ENCODE measurements at regions not wholly inside any gene's neighbourhood (a gene's known extent, or its start where the extent isn't known, plus 50 kb on each side); places are given as distances from the start of the nearest gene placed in this dataset.
"Not testable (repeated sequence)": the region's sequence is repeated elsewhere in the genome, so short reads cannot be mapped to it uniquely, and the experiment has no call there.

- CTCF ChIA-PET: no interaction called here
- POLR2A ChIA-PET: no interaction called here
Measured at GRCh38 chr17:72175787-72176515, 55.1 kb downstream of the SOX9 start.

- CTCF ChIA-PET: no interaction called here
- POLR2A ChIA-PET: no interaction called here
Measured at GRCh38 chr17:72176516-72176851, 55.7 kb downstream of the SOX9 start.

GRCh38 chr17:72176951-72177660, 56.3 kb downstream of the SOX9 start:
- CTCF ChIA-PET: no interaction called here
- POLR2A ChIA-PET: no interaction called here

- ChIA-PET CTCF (no interaction called here), POLR2A (no interaction called here)
Measured at GRCh38 chr17:72177738-72178137, 56.9 kb downstream of the SOX9 start.

- POLR2A ChIA-PET: no interaction called here
- CTCF ChIA-PET: interaction anchor here (0.7 kb wide), 1 partner anchor 11 kb away, joined by 3 read pairs; no protein-coding TSS in a partner anchor
Measured at GRCh38 chr17:72182371-72182873, 61.6 kb downstream of the SOX9 start.

- POLR2A ChIA-PET: no interaction called here
- CTCF ChIA-PET: no interaction called here
Measured at GRCh38 chr17:72183194-72183685, 62.4 kb downstream of the SOX9 start.

GRCh38 chr17:72184805-72185204, 64.0 kb downstream of the SOX9 start:
- ChIA-PET POLR2A (no interaction called here), CTCF (no interaction called here)

GRCh38 chr17:72185564-72185963, 64.7 kb downstream of the SOX9 start:
- CTCF ChIA-PET: no interaction called here

GRCh38 chr17:72187556-72187955, 66.7 kb downstream of the SOX9 start:
- ChIA-PET POLR2A (no interaction called here), CTCF (no interaction called here)

More at GRCh38 chr17:72185564-72185963, 64.7 kb downstream of the SOX9 start:
- POLR2A ChIA-PET: no interaction called here

- ChIA-PET POLR2A (no interaction called here), CTCF (no interaction called here)
Measured at GRCh38 chr17:72188801-72189200, 68.0 kb downstream of the SOX9 start.

- ChIA-PET POLR2A (no interaction called here), CTCF (no interaction called here)
Measured at GRCh38 chr17:72189768-72190593, 69.2 kb downstream of the SOX9 start.

- POLR2A ChIA-PET: no interaction called here
- CTCF ChIA-PET: interaction anchor here (0.6 kb wide), 1 partner anchor 63 kb away, joined by 3 read pairs; no protein-coding TSS in a partner anchor
Measured at GRCh38 chr17:72191356-72191755, 70.5 kb downstream of the SOX9 start.

GRCh38 chr17:72191921-72192799, 71.3 kb downstream of the SOX9 start:
- ChIA-PET POLR2A (no interaction called here), CTCF (no interaction called here)

- ChIA-PET CTCF (no interaction called here), POLR2A (no interaction called here)
Measured at GRCh38 chr17:72192800-72193192, 72.0 kb downstream of the SOX9 start.

GRCh38 chr17:72193391-72194106, 72.7 kb downstream of the SOX9 start:
- ChIA-PET POLR2A (no interaction called here), CTCF (no interaction called here)

GRCh38 chr17:72194107-72194440, 73.3 kb downstream of the SOX9 start:
- CTCF ChIA-PET, POLR2A ChIA-PET: not testable (repeated sequence)

- POLR2A ChIA-PET: no interaction called here
Measured at GRCh38 chr17:72199256-72199655, 78.4 kb downstream of the SOX9 start.

GRCh38 chr17:72204742-72205141, 83.9 kb downstream of the SOX9 start:
- ChIA-PET POLR2A (no interaction called here), CTCF (no interaction called here)

More at GRCh38 chr17:72199256-72199655, 78.4 kb downstream of the SOX9 start:
- CTCF ChIA-PET: no interaction called here

- ChIA-PET POLR2A (no interaction called here), CTCF (no interaction called here)
Measured at GRCh38 chr17:72205357-72205756, 84.5 kb downstream of the SOX9 start.

Data from activated CD8-positive, alpha-beta memory T cell treated with anti-CD3 and anti-CD28 coated beads for 36 hours (primary cell).